ENCODE measurements at regions not wholly inside any gene's neighbourhood (a gene's known extent, or its start where the extent isn't known, plus 50 kb on each side); places are given as distances from the start of the nearest gene placed in this dataset.
"Not testable (repeated sequence)": the region's sequence is repeated elsewhere in the genome, so short reads cannot be mapped to it uniquely, and the experiment has no call there.

DNA sequence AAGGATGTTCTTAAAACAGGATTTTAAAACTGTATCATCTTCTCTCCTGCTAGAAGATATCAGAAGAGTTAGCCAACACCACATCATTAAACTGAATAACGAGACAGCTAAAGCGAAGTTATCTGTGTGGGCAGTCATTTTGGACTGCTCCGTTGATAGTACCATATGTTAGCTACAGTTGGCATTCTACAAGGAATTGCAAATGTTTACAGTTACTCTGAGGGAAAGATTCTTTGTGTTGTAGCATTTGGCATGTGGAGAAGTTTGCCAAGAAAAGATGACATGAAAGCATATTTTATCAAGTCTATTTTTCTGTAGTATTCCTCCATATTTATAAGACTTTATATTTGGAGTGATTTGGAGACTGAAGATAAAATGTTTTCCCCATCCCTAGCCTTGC, 464.4 kb upstream of the POM121L12 start:
- ATAC-seq, result no peak
- intact Hi-C loops (cut with DNase I, micrococcal nuclease), result no loop called here
- TF ChIP-seq, protein P1, sequence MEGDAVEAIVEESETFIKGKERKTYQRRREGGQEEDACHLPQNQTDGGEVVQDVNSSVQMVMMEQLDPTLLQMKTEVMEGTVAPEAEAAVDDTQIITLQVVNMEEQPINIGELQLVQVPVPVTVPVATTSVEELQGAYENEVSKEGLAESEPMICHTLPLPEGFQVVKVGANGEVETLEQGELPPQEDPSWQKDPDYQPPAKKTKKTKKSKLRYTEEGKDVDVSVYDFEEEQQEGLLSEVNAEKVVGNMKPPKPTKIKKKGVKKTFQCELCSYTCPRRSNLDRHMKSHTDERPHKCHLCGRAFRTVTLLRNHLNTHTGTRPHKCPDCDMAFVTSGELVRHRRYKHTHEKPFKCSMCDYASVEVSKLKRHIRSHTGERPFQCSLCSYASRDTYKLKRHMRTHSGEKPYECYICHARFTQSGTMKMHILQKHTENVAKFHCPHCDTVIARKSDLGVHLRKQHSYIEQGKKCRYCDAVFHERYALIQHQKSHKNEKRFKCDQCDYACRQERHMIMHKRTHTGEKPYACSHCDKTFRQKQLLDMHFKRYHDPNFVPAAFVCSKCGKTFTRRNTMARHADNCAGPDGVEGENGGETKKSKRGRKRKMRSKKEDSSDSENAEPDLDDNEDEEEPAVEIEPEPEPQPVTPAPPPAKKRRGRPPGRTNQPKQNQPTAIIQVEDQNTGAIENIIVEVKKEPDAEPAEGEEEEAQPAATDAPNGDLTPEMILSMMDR (IDR thresholded peaks at IDR 0.05), result no peak

DNA sequence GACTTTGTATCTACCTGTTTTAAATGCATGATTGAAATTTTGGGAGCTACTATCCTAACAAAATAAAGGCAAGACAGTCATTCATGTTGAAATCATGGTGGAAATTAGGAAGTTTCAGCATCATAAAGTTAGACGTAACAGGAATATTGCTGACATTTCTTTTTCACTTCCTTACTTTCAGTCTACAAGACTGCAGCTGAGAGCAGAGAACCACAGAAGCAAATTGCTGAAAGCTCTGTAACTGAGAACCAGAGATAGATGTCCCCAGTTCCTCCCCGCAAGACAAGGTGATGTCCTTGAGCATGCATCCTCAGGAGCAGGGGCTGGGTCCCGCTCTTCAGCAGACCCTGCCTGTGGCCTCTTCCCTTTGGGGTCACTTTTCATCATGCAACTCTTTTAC, 466.3 kb upstream of the POM121L12 start:
- DNase-seq, result no peak
- TF ChIP-seq, protein P1 (IDR thresholded peaks at IDR 0.05), result no peak
- intact Hi-C loops (cut with DNase I, micrococcal nuclease), result no loop called here
- no peaks in the 10 kb centered on the region for H3K36me3 ChIP-seq (ENCODE audit: low read depth)
- no peak for ATAC-seq
- H3K4me1 ChIP-seq (ENCODE audit: low read depth), result no peaks in the 10 kb centered on the region
- H3K9me3 ChIP-seq, result no peaks in the 10 kb centered on the region
- no peak overlapping the region for H3K4me3 ChIP-seq

More for the DNA sequence above, 464.4 kb upstream of the POM121L12 start:
- H3K9me3 ChIP-seq, result no peaks in the 10 kb centered on the region
- no peak for DNase-seq
- H3K4me1 ChIP-seq (ENCODE audit: low read depth), result no peaks in the 10 kb centered on the region
- no peaks in the 10 kb centered on the region for H3K36me3 ChIP-seq (ENCODE audit: low read depth)
- H3K4me3 ChIP-seq, result no peak overlapping the region

- no peaks in the 10 kb centered on the region for H3K4me1 ChIP-seq (ENCODE audit: low read depth)
- ATAC-seq, result no peak
- no peak for DNase-seq
- TF ChIP-seq, protein P1 (IDR thresholded peaks at IDR 0.05), result no peak
- no peaks in the 10 kb centered on the region for H3K36me3 ChIP-seq (ENCODE audit: low read depth)
- intact Hi-C loops (cut with DNase I, micrococcal nuclease), result no loop called here
- no peak overlapping the region for H3K4me3 ChIP-seq
- H3K9me3 ChIP-seq, result no peaks in the 10 kb centered on the region
These were observed 469.5 kb upstream of the POM121L12 start for GRCh38 chr7:52565974-52566373.

DNA sequence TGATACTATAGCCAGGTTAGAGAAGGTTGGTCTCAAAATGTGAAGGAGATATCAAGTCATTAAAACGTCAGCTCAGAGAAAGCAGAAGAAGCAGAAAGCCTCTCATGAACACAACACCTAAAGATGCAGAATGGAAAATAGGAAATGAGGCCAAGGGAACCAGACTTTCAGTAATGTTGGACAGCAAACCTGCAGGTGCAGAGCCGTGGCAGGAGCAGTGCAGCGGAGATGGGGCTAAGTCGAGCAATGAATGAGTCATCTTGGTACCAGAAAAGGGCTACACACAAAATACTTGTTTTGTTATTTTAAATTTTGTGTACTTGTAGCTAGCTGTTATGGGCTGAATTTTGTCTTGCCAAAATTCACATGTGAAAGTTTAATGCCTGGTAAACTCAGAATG, 479.6 kb upstream of the POM121L12 start:
- DNase-seq (no peak), ATAC-seq (no peak)
- no peaks in the 10 kb centered on the region for H3K4me1 ChIP-seq (ENCODE audit: low read depth)
- TF ChIP-seq, protein P1 (IDR thresholded peaks at IDR 0.05), result no peak
- intact Hi-C loops (cut with DNase I, micrococcal nuclease), result no loop called here
- H3K4me3 ChIP-seq, result no peak overlapping the region
- no peaks in the 10 kb centered on the region for H3K9me3 ChIP-seq
- no peaks in the 10 kb centered on the region for H3K36me3 ChIP-seq (ENCODE audit: low read depth)

DNA sequence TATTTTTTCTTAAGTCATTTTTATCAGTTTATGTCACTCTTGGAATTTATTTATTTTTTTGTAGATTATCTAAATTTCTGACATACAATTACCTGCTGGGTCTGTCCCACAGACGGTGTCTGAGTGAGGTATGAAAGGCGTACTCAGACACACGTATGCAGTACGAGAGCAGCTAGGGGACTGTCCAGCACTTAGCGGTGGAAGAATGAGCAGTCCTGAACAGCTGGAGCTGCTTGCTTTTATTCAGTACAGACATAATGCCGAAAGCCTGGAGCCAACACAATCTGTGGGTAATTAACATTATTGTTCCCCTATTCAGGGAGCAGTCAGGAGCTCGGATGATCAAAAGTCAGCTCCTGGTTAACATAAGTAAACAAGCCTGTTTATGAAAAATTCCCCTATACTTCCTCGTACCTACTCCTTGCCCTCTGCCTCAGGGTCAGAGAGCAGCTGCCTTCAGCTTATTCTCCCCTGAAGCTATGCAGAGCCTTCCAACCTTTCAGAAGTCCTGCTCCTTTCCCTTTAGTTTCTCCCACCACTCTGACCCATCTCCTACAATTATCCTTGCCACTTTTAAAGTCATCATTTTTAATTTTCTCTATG, 488.0 kb upstream of the POM121L12 start:
- H3K4me1 ChIP-seq (ENCODE audit: low read depth), result no peaks in the 10 kb centered on the region
- no peaks in the 10 kb centered on the region for H3K9me3 ChIP-seq
- intact Hi-C loops (cut with DNase I, micrococcal nuclease), result no loop called here
- no peaks in the 10 kb centered on the region for H3K36me3 ChIP-seq (ENCODE audit: low read depth)
- no peak for ATAC-seq
- H3K4me3 ChIP-seq, result no peak overlapping the region
- TF ChIP-seq, protein P1 (IDR thresholded peaks at IDR 0.05), result no peak
- no peak for DNase-seq

DNA sequence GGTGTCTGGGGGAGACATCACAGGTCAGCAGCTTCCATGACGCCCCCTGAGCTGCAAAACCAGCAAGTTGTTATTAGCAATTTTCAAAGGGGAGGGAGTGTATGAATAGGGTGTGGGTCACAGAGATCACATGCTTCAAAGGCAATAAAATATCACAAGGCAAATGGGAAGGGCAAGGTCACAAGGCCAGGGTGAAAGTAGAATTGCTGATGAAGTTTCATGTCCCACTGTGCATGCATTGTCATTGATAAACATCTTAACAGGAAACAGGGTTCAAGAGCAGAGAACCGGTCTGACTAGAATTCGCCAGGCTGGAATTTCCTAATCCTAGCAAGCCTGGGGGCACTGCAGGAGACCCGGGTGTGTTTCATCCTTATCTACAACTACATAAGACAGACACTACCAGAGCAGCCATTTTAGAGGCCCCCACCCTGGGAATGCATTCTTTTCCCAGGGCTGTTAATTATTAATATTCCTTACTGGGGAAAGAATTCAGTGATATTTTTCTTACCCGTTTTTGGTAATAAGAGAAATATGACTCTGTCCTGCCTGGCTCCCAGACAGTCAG, 494.2 kb upstream of the POM121L12 start:
- H3K4me1 ChIP-seq (ENCODE audit: low read depth); DNase-seq; intact Hi-C loops (cut with DNase I, micrococcal nuclease); ATAC-seq; H3K4me3 ChIP-seq; H3K9me3 ChIP-seq; H3K36me3 ChIP-seq (ENCODE audit: low read depth): not testable (repeated sequence)
